ENCODE measurements at regions not wholly inside any gene's neighbourhood (a gene's known extent, or its start where the extent isn't known, plus 50 kb on each side); places are given as distances from the start of the nearest gene placed in this dataset.

GRCh38 chr11:69400771-69401590, 80.5 kb upstream of the LINC01488 start:
- Histone ChIP-seq H3K9ac (ENCODE audit: low read length in 5 of 5) (no peak overlapping the region), H3K27me3 (ENCODE audit: control insufficient read depth in 5 of 5, insufficient read depth in 4 of 5, low read length in 5 of 5) (no peaks in the 10 kb centered on the region), H3K9me3 (ENCODE audit: control insufficient read depth in 5 of 5, low read length in 5 of 5) (peaks cover 0 to 8% (median 7%) of the 10 kb centered on the region in 5 donors)

DNA sequence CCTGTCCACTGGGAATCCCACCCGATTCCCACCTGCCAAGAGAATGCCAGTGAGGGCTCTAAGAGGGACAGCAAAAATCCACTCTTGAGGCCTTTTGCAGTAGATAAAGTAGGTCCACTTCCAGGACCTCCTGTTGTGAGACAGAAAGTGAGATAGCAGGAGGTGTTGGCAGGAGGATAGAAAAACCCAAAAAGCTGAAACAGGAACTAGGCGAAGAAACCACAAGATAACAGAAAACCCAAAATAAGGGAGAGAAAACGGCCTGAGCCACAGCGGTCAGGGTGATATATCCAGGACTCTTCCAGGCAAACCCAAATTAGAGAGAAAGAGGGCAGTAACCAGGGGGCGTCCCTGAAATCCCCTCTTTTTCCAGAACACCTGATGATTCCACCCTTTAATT, 79.7 kb upstream of the LINC01488 start:
- H3K9me3 ChIP-seq (ENCODE audit: control insufficient read depth in 5 of 5, low read length in 5 of 5) = peaks cover 0 to 8% (median 7%) of the 10 kb centered on the region in 5 donors

More at GRCh38 chr11:69400771-69401590, 80.5 kb upstream of the LINC01488 start:
- Histone ChIP-seq H3K4me3 (ENCODE audit: low read depth in 1 of 5, low read length in 5 of 5) (no peak overlapping the region), H3K36me3 (ENCODE audit: control insufficient read depth in 5 of 5, insufficient read depth in 5 of 5, low read length in 5 of 5) (no peaks in the 10 kb centered on the region), H3K27ac (ENCODE audit: low read depth, low read length) (no peak overlapping the region), H3K4me1 (ENCODE audit: control insufficient read depth in 5 of 5, insufficient read depth in 5 of 5, low read length in 5 of 5) (peaks cover 0 to 7% (median 0%) of the 10 kb centered on the region in 5 donors)

DNA sequence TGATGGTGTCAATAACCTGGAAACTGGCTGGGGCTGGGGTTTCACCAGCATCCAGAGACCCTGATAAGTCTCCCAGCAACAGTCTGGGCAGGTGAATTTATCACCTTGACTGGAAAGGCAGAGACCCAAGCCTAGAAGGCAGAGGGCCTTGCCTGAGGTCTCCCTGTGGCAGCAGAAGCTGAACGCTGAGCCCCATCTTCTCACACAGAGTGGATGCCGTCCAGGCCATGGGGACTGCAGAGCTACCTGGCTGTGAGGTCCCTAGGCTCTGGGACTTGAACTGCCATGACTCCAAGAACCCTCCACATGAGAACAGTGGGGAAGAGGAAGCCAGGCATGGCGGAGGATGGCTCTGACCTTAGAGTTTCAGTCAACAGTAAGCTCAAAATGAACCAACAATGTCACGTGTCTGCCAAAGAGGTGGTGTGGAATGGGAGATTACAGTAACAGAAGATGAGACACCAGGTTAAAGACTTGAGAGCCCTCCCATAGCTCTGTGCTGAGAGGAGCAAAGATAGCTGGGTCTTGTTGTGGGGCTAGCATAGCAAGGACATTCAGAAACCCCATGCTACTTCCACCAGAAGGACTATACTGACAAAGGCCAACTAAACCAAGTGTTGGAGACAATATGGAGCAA, 79.1 kb upstream of the LINC01488 start:
- no peaks in the 10 kb centered on the region for H3K36me3 ChIP-seq (ENCODE audit: control insufficient read depth in 5 of 5, insufficient read depth in 5 of 5, low read length in 5 of 5)
- no peak overlapping the region for H3K27ac ChIP-seq (ENCODE audit: low read depth, low read length)
- H3K9ac ChIP-seq (ENCODE audit: low read length in 5 of 5) = no peak overlapping the region
- H3K4me3 ChIP-seq (ENCODE audit: low read depth in 1 of 5, low read length in 5 of 5) = no peak overlapping the region
- peaks cover 0 to 7% (median 0%) of the 10 kb centered on the region in 5 donors for H3K4me1 ChIP-seq (ENCODE audit: control insufficient read depth in 5 of 5, insufficient read depth in 5 of 5, low read length in 5 of 5)
- no peaks in the 10 kb centered on the region for H3K27me3 ChIP-seq (ENCODE audit: control insufficient read depth in 5 of 5, insufficient read depth in 4 of 5, low read length in 5 of 5)
- H3K9me3 ChIP-seq (ENCODE audit: control insufficient read depth in 5 of 5, low read length in 5 of 5) = peaks cover 0 to 8% (median 7%) of the 10 kb centered on the region in 5 donors

More for the DNA sequence above, 79.7 kb upstream of the LINC01488 start:
- Histone ChIP-seq H3K4me3 (ENCODE audit: low read depth in 1 of 5, low read length in 5 of 5) (no peak overlapping the region), H3K27ac (ENCODE audit: low read depth, low read length) (no peak overlapping the region), H3K9ac (ENCODE audit: low read length in 5 of 5) (no peak overlapping the region), H3K27me3 (ENCODE audit: control insufficient read depth in 5 of 5, insufficient read depth in 4 of 5, low read length in 5 of 5) (no peaks in the 10 kb centered on the region), H3K4me1 (ENCODE audit: control insufficient read depth in 5 of 5, insufficient read depth in 5 of 5, low read length in 5 of 5) (peaks cover 0 to 7% (median 0%) of the 10 kb centered on the region in 5 donors), H3K36me3 (ENCODE audit: control insufficient read depth in 5 of 5, insufficient read depth in 5 of 5, low read length in 5 of 5) (no peaks in the 10 kb centered on the region)

DNA sequence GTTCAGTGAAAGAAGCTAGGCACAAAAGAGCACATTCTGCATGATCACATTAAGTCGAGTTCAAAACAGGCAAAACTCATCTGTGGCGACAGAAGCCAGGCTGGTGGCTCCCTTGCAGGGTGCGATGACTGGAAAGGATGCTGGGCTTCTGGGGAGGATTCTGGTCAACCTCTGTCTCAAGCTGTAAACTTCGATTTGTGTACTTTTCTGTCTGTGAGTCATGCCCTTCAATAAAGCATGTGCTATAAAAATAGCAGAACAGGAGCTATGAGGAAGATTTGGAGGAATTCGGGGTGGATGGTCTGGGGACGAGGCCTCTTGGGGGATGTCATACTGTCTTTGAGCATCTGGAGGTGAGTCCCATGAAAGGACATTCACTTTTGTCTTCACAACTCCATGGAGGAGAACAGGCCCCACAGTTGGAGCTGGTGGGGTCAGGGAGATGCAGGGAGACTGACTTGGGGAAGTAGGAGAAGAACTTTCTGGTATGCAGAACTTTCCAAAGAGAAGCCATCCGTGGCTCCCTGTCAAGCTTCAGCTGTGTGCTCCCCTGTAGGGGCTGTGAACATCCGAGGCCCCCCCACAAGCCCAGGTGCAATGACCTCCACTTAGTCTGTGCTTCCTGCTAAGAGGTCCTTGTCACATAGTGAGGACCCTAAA, 77.8 kb upstream of the LINC01488 start:
- no peaks in the 10 kb centered on the region for H3K36me3 ChIP-seq (ENCODE audit: control insufficient read depth in 5 of 5, insufficient read depth in 5 of 5, low read length in 5 of 5)
- H3K27me3 ChIP-seq (ENCODE audit: control insufficient read depth in 5 of 5, insufficient read depth in 4 of 5, low read length in 5 of 5) = no peaks in the 10 kb centered on the region
- H3K4me3 ChIP-seq (ENCODE audit: low read depth in 1 of 5, low read length in 5 of 5) = no peak overlapping the region
- H3K9ac ChIP-seq (ENCODE audit: low read length in 5 of 5) = no peak overlapping the region
- H3K9me3 ChIP-seq (ENCODE audit: control insufficient read depth in 5 of 5, low read length in 5 of 5) = peaks cover 0 to 8% (median 7%) of the 10 kb centered on the region in 5 donors
- no peak overlapping the region for H3K27ac ChIP-seq (ENCODE audit: low read depth, low read length)
- peaks cover 0 to 7% (median 0%) of the 10 kb centered on the region in 5 donors for H3K4me1 ChIP-seq (ENCODE audit: control insufficient read depth in 5 of 5, insufficient read depth in 5 of 5, low read length in 5 of 5)

GRCh38 chr11:69406060-69406459, 75.4 kb upstream of the LINC01488 start:
- peaks cover 0 to 6% (median 0%) of the 10 kb centered on the region in 5 donors for H3K27me3 ChIP-seq (ENCODE audit: control insufficient read depth in 5 of 5, insufficient read depth in 4 of 5, low read length in 5 of 5)
- no peak overlapping the region for H3K27ac ChIP-seq (ENCODE audit: low read depth, low read length)
- peaks cover 0 to 8% (median 7%) of the 10 kb centered on the region in 5 donors for H3K9me3 ChIP-seq (ENCODE audit: control insufficient read depth in 5 of 5, low read length in 5 of 5)
- H3K36me3 ChIP-seq (ENCODE audit: control insufficient read depth in 5 of 5, insufficient read depth in 5 of 5, low read length in 5 of 5) = no peaks in the 10 kb centered on the region
- H3K4me1 ChIP-seq (ENCODE audit: control insufficient read depth in 5 of 5, insufficient read depth in 5 of 5, low read length in 5 of 5) = peaks cover 0 to 6% (median 0%) of the 10 kb centered on the region in 5 donors
- H3K4me3 ChIP-seq (ENCODE audit: low read depth in 1 of 5, low read length in 5 of 5) = no peak overlapping the region
- H3K9ac ChIP-seq (ENCODE audit: low read length in 5 of 5) = no peak overlapping the region

DNA sequence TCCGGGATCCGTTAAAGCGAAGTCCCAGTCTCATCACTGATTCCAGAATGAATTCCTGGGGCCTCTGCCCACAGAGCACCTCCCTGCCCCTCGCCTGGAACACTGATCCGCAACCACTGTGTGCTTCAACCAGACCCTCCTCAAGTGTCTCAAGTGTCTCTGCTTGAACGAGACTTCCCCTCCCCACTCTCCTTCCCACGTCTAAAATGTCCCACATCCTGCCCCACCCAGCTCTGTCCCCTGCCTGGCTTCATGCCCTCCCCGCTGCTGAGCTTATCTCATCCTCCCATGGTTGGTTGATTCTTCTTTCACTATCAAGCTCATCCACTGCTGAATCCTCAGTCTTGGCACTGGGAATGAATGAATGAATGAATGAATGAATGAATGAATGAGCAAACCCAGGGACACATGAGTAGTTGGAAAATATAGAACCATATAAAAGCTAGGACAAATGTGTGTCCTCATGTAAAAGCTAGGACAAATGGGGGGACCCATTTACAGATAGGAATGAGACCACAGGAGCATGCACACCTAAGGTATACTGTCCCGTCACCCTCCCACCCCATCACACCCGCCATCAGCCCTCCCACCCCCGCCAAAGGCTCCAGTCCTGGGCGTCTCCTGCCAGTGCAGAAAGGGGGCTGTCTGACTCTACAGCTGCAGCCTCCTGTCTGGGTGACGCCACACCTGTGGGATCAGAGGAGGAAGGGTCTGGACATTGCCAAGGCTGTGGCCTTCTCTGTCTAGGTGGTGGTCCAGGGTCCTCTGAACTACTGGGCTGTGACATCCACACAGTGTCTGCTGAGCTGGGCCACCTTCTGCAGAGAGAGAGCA, 71.4 kb upstream of the LINC01488 start:
- Histone ChIP-seq H3K9ac (ENCODE audit: low read length in 5 of 5) (no peak overlapping the region), H3K36me3 (ENCODE audit: control insufficient read depth in 5 of 5, insufficient read depth in 5 of 5, low read length in 5 of 5) (no peaks in the 10 kb centered on the region), H3K27me3 (ENCODE audit: control insufficient read depth in 5 of 5, insufficient read depth in 4 of 5, low read length in 5 of 5) (peaks cover 0 to 6% (median 0%) of the 10 kb centered on the region in 5 donors), H3K9me3 (ENCODE audit: control insufficient read depth in 5 of 5, low read length in 5 of 5) (no peaks in the 10 kb centered on the region), H3K4me1 (ENCODE audit: control insufficient read depth in 5 of 5, insufficient read depth in 5 of 5, low read length in 5 of 5) (peaks cover 0 to 15% (median 6%) of the 10 kb centered on the region in 5 donors), H3K4me3 (ENCODE audit: low read depth in 1 of 5, low read length in 5 of 5) (no peak overlapping the region), H3K27ac (ENCODE audit: low read depth, low read length) (no peak overlapping the region)

DNA sequence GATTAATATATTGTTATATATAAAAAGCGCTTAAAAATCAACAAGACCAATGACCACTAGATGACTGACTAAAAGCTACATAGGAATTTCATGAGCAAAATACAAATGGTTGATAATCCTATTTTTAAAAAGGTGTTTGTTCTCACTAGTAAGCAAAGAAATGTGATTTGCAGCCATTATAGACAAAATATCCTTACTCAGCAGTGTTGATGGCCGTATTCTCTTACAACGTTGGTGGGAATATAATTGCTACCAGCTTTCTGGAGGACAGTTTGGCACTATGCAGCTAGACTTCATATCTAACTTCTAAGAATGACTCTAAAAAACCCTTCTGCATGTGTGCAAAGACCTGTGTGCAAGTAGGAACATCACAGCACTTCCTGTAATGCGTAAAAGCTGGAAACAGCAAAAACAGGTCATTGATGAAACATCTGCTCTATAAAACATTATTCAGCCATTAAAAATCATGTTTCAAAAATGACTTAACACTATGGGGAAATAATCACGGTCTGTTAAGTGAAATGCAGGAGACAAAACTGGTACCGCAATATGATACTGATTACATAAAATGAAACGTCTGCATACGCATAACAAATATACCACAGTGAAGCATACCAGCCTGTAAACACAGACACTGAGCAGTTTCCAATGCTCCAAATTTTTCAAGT, 70.1 kb upstream of the LINC01488 start:
- peaks cover 0 to 9% (median 0%) of the 10 kb centered on the region in 5 donors for H3K27me3 ChIP-seq (ENCODE audit: control insufficient read depth in 5 of 5, insufficient read depth in 4 of 5, low read length in 5 of 5)
- H3K9ac ChIP-seq (ENCODE audit: low read length in 5 of 5) = no peak overlapping the region
- no peak overlapping the region for H3K27ac ChIP-seq (ENCODE audit: low read depth, low read length)
- peaks cover 3 to 29% (median 20%) of the 10 kb centered on the region in 5 donors for H3K4me1 ChIP-seq (ENCODE audit: control insufficient read depth in 5 of 5, insufficient read depth in 5 of 5, low read length in 5 of 5)
- H3K36me3 ChIP-seq (ENCODE audit: control insufficient read depth in 5 of 5, insufficient read depth in 5 of 5, low read length in 5 of 5) = no peaks in the 10 kb centered on the region
- no peaks in the 10 kb centered on the region for H3K9me3 ChIP-seq (ENCODE audit: control insufficient read depth in 5 of 5, low read length in 5 of 5)
- no peak overlapping the region for H3K4me3 ChIP-seq (ENCODE audit: low read depth in 1 of 5, low read length in 5 of 5)

- no peak overlapping the region for H3K4me3 ChIP-seq (ENCODE audit: low read depth in 1 of 5, low read length in 5 of 5)
- no peaks in the 10 kb centered on the region for H3K9me3 ChIP-seq (ENCODE audit: control insufficient read depth in 5 of 5, low read length in 5 of 5)
- no peak overlapping the region for H3K9ac ChIP-seq (ENCODE audit: low read length in 5 of 5)
- H3K4me1 ChIP-seq (ENCODE audit: control insufficient read depth in 5 of 5, insufficient read depth in 5 of 5, low read length in 5 of 5) = peaks cover 5 to 44% (median 25%) of the 10 kb centered on the region in 5 donors
- H3K36me3 ChIP-seq (ENCODE audit: control insufficient read depth in 5 of 5, insufficient read depth in 5 of 5, low read length in 5 of 5) = no peaks in the 10 kb centered on the region
- peaks cover 0 to 13% (median 0%) of the 10 kb centered on the region in 5 donors for H3K27me3 ChIP-seq (ENCODE audit: control insufficient read depth in 5 of 5, insufficient read depth in 4 of 5, low read length in 5 of 5)
- H3K27ac ChIP-seq (ENCODE audit: low read depth, low read length) = no peak overlapping the region
Measured at GRCh38 chr11:69413015-69413801, 68.3 kb upstream of the LINC01488 start.

All from subcutaneous abdominal adipose tissue (tissue), 5 donors.